Putamen (tissue), 1 donor: ENCODE measurements at regions not wholly inside any gene's neighbourhood (a gene's known extent, or its start where the extent isn't known, plus 50 kb on each side); places are given as distances from the start of the nearest gene placed in this dataset.

Source experiments
- DNase-seq: peaks from one replicate; pipeline ENCODE4 v3.0.0-alpha.2; 2016; ENCODE audit warnings: low spot score

DNA sequence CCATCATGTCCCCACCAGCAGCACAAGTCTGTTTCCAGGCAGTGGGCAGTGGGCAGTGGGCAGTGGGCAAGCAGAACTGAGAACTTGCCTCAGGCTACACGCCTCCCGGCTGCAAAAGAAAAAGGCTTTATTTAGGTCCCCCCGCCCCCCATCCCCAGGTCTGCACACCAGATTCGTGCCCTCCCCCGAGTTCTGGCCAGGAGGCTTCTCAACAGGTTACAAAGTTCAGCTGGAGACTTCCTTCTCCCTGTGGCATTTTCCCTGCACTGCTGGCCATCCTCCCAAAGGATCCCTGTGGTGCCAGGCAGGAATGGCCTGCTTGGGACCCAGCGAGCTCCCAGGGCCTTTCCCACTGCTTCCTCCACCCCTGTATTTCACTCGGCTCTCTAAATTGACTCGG, 97.0 kb upstream of the TRIM2 start:
- DNase-seq, result no peak

DNA sequence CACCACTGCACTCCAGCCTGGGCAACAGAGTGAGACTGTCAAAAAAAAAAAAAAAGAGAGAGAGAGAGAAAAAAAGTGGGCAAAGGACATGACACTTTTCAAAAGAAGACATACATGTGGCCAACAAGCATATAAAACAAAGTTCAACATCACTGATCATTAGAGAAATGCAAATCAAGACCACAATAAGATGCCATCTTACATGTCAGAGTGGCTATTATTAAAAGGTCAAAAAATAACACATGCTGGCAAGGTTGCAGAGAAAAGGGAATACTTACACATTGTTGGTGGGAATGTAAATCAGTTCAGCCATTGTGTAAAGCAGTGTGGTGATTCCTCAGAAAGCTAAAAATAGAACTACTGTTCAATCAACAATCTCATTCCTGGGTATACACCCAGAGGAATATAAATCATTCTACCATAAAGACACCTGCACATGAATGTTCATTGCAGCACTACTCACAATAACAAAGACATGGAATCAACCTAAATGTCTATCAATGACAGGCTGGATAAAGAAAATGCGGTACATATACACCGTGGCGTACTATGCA, 94.9 kb upstream of the TRIM2 start:
- DNase-seq, result no peak

DNA sequence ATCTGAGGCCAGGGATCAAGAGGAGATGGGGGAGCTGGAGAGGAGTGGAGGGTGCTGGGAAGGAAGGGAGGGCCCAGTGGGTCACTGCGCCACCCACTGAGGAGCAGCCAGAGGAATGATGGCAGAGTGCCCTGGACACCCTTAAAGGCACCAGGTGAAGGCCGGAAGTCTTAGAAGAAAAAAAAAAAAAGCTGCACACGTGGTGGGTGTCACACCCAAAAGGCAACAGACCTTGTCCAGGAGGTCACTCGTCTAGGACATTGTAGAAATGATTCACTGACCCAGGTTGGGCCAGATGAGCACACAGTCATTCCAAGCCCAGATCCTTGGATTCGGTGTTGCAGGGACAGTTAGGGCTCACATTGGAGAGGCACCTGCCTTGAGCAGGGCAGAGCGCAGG, 93.5 kb upstream of the TRIM2 start:
- DNase-seq, result no peak

GRCh38 chr4:153111426-153112040, 92.7 kb upstream of the TRIM2 start:
- no peak for DNase-seq

GRCh38 chr4:153112041-153112441, 92.2 kb upstream of the TRIM2 start:
- no peak for DNase-seq

- no peak for DNase-seq
These were observed 91.0 kb upstream of the TRIM2 start for GRCh38 chr4:153113061-153113837.

DNA sequence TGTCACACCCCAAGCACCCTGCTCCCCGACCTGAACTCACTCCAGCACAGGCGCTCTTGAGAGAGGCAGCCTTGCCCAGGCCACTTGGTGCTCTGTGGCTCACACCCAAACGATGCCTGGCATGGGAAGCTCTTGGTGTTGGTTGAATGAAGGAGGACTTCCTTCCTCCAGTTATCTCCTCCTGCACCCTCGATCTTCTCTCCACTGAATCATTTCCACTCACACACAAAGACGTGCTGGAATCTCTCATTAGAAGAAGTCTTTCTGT, 90.5 kb upstream of the TRIM2 start:
- DNase-seq, result no peak

DNA sequence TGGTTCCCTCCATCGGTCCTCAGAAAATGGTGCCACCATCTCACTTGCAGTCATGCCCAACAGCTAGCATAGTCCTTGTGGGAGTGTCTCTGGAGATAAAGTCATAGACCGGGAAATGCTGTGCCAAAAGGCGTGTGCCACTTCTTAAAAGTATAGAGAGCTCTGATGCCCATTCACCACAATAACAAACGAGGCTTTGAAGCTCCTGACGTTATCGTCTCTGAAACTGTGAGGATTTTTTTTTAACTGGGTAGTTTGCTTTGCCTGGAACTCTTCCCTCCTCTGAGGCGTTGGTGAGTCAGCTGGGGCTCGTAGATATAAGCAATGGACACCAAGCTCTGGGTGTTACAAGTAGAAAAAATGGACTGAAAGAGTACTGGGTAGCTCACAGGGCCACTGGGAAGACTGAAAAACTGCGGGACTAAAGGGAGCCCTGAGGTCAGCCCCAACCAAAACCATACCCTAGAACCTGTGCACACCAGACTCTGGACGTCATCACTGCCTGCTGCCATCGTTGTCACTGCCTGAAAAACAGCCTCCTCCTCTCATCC, 89.4 kb upstream of the TRIM2 start:
- DNase-seq, result no peak

DNA sequence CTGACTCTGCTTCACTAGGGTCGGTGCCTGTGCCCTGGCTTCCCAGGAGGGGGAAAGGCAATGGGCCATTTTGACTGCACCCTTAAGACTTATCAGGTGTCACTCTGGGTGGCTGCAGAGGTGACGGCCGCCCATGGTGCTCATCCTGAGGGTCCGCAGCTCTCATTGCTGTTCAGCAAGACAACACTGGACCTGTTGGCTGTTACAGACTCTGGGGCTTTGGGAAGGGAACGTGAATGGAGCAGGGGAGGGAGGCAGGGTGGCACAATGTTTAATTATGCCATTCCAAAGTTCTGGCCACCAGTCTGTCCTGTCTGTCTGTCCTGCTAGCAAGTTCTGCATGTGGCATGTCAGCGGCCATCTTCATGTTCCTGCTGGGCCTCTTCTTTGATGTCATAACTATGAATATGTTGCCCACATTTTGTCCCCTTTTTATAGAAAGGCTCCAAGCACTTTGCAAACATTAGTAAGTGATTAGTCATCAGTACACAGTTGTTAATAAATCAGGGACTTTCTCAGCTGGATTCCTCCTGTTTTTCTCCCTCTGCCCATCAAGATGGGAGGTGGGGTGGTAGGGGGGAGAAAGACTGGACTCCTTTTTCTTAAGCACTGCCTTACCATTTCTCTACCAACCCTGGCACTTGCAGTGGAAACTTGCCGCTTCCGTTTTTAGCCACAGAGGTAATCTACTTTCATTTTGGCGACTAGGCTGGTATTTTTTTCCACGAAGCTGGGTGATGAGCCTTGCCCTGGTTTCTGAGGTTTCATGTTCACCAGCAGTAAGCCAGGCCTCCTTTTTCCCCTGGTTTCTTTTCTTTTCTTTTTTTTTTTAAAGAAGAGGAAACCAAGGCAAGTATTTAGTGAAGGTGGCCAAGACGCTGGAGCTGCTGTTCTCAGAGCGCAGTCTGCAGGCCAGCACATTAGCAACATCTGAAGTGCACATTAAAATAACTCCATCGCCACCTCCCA, 88.6 kb upstream of the TRIM2 start:
- no peak for DNase-seq

DNA sequence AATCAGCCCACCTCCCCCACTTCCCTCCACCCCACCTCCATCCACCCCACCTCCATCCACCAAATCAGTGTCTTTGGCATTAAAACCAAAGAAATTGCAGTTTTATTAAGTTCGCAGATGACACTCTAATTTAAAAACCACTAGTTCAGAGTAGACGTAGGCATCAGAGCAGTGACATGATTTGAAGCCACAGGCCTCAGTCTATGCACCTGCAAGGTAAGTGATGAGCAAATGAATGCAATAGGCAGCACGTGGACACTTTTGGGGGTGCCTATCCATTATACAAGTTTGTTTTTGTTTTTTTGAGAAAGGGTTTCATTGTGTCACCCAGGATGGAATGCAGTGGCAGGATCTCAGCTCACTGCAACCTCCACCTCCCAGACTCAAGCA, 88.0 kb upstream of the TRIM2 start:
- no peak for DNase-seq

DNA sequence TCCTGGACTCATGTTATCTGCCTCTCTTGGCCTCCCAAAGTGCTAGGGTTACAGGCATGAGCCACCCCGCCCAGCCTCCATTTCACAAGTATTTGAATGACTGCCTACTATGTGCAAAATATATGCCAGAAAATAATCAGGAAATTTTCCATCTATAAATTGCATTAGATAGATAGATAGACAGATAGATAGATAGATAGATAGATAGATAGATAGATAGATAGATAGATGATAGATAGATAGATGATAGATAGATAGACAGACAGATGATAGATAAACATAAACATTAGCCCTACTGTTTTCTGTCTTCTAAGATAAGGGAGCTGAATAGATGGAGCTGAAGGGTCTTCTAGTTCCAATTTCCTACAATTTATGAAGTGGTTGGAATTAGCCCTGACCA, 87.4 kb upstream of the TRIM2 start:
- DNase-seq, result no peak

- DNase-seq, result no peak
These were observed 86.7 kb upstream of the TRIM2 start for GRCh38 chr4:153117554-153117953.

DNA sequence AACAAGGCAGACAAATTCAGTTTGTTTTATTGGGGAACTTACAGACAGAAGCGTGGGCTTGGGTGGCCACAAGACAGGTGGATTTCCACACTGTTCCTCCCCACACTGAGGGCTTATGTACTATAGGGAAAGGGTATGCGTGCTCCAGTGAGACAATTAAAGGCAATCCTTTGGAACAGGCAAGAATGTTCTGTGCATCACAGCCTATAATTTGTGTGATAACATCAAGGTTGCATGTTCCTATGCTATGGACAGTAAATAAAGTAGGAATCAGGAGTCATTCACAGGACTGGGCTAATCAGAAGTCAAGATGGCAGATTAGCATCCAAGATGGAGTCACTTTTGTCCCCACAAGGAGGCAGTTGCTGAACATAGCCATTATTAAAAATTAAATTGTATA, 84.6 kb upstream of the TRIM2 start:
- DNase-seq, result no peak

DNA sequence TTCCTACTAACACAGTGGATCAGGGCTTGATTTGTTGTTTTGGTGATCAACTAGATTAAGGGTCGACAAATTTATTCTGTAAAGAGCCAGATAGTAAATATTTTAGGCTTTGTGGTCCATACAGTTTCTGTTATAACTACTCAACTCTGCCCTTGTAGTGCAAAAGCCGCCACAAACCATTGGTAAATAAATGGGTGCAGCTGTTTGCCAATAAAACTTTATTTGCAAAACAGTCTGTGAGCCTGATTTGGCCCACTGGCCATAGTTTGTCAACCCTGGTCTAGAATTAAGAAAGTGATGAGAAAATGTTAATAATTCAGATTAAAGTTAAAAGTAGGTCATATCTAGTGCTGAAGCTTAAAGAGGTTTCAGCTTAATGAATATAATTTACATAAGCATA, 84.0 kb upstream of the TRIM2 start:
- DNase-seq, result no peak

DNA sequence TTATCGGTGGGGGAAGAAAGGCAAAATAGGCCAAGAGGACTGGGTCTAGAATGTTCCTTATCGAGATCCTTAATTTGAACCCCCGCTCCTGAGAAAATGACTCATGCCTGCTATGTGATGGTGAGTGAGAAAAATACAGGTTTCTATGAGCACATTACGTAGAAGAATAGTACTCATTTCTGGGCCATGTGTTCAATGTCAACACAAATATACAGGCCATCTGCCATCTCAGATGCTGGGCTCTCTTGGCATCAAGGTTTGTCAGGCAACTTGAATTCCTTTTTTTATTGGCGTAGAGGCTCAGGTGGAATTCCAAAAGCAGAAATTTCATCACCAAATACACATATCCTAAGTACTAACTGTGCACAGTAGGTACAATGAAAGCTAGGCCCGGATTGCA, 81.4 kb upstream of the TRIM2 start:
- DNase-seq, result no peak

DNA sequence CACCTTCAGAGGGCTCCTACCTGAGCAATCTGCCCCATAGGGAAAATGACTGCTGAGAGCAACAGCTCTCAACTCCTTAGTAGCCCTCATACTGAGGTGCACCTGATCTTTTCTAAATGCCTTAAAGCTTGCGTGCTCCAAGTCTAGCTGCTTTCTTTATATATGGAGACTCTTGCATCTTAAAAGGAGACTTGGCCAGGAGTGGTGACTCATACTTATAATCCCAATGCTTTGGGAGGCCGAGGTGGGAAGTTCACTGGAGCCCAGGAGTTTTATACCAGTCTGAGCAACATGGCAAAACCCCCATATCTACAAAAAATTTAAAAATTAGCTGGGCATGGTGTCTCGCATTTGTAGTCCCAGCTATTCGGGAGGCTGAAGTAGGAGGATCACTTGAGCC, 78.1 kb upstream of the TRIM2 start:
- DNase-seq, result no peak

GRCh38 chr4:153127760-153128494, 76.3 kb upstream of the TRIM2 start:
- peak; percentile 93 for DNase-seq

DNA sequence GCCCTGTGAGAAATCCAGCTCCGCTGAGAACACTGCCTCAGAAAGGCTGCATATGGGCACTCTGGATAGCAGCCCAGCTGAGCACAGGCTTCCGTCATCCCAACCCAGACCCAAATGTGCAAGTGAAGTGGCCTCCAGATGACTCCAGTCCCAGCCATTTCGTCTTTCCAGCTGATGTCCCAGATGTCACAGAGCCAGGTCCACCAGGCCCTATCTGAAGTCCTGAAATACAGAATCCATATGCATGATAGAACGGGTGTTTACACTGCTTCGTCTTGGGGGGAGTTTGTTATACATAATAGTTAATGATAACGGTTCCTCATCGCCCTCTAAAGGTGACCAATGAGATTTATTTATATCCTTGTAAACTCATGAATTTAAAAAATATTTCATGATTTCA, 72.6 kb upstream of the TRIM2 start:
- peak; percentile 85 for DNase-seq

DNA sequence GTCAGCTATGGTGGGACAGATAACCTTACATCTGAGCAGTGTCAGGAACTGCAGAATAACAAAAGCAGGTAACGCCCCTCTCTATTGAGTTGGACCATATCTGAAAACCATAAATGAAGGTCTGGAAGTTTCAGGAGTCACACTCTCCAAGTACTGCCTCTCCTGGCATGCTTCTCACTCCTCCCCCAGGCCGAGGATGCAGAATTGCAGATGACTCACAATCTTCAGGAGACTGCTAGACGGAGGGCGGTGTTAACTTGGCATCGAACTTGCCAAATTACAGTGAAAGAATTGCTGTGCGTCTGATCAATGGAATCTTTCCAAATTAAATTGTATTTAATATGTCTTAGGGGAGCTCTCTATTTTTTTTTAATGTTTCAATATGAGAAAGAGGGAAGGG, 67.1 kb upstream of the TRIM2 start:
- peak; percentile 52 for DNase-seq

GRCh38 chr4:153137677-153138630, 66.3 kb upstream of the TRIM2 start:
- no peak for DNase-seq

DNA sequence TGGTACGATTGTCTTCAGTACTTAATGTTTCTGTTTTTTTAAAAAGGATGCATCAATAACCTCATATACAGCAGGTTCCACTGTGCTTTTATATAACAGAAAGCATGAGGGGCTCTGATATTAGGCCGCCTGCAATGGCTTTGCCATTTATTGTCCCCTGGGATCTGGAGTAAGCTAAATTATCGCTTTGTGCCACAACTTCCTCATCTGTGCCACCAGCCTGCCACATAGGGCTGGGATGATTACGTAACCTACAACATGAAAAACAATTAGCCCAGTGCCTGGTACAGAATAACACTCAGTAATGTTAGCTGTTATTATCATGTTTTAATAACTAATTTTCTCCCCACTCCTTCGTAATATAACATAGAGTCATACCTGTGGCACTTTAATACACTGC, 65.5 kb upstream of the TRIM2 start:
- DNase-seq, result peak; percentile 87
